GM12864 (cell line): ENCODE measurements at regions not wholly inside any gene's neighbourhood (a gene's known extent, or its start where the extent isn't known, plus 50 kb on each side); places are given as distances from the start of the nearest gene placed in this dataset.
"Not testable (repeated sequence)": the region's sequence is repeated elsewhere in the genome, so short reads cannot be mapped to it uniquely, and the experiment has no call there.

Experiments used
- DNase-seq: peaks from one replicate; pipeline ENCODE4 v3.0.0-alpha.2; 2011; ENCODE audit warnings: low read depth
- H3K4me3 ChIP-seq: 2 replicates; pipeline ENCODE4 v1.5.1; 2011; ENCODE audit warnings: mild to moderate bottlenecking, low read depth, low read length, control low read depth
- CTCF ChIP-seq: IDR thresholded peaks from 2 replicates; pipeline ENCODE4 v1.5.1; 2011; ENCODE audit warnings: low read depth, mild to moderate bottlenecking, moderate library complexity, low read length, control low read depth, inconsistent platforms; ENCODE audit errors: missing control alignments

GRCh38 chr9:30280229-30280900 is 2104.1 kb upstream of the ACO1 start:
- no peak for DNase-seq
- TF ChIP-seq CTCF: no peak

GRCh38 chr9:30289435-30289834 is 2095.0 kb upstream of the ACO1 start:
- TF ChIP-seq CTCF: no peak
- no peak for DNase-seq
- no peak overlapping the region for H3K4me3 ChIP-seq

More at GRCh38 chr9:30280229-30280900, 2104.1 kb upstream of the ACO1 start:
- no peak overlapping the region for H3K4me3 ChIP-seq

- H3K4me3 ChIP-seq, DNase-seq: not testable (repeated sequence)
Observed at GRCh38 chr9:30292026-30292425, 2092.4 kb upstream of the ACO1 start.

GRCh38 chr9:30293231-30293630 is 2091.2 kb upstream of the ACO1 start:
- no peak overlapping the region for H3K4me3 ChIP-seq
- no peak for DNase-seq
- TF ChIP-seq CTCF: no peak

- H3K4me3 ChIP-seq: no peak overlapping the region
- DNase-seq: no peak
- no peak for TF ChIP-seq CTCF
Observed at GRCh38 chr9:30299126-30299780, 2085.2 kb upstream of the ACO1 start.

- no peak overlapping the region for H3K4me3 ChIP-seq
- no peak for TF ChIP-seq CTCF
- DNase-seq: no peak
Observed at GRCh38 chr9:30301271-30301963, 2083.0 kb upstream of the ACO1 start.

GRCh38 chr9:30310711-30311110 is 2073.7 kb upstream of the ACO1 start:
- no peak for DNase-seq
- no peak for TF ChIP-seq CTCF
- H3K4me3 ChIP-seq: no peak overlapping the region
